ENCODE measurements at regions not wholly inside any gene's neighbourhood (a gene's known extent, or its start where the extent isn't known, plus 50 kb on each side); places are given as distances from the start of the nearest gene placed in this dataset.

GRCh38 chr4:75259306-75259705 lies 254.9 kb downstream of the RCHY1 start:
- no peak for TF ChIP-seq ZNF124 (CRISPR knock-in tag; IDR thresholded peaks at IDR 0.05)
- no peak for TF ChIP-seq GABPA (IDR thresholded peaks at IDR 0.05; ENCODE audit: low read depth, low read length)
- no peak for TF ChIP-seq GABPA (CRISPR knock-in tag; IDR thresholded peaks at IDR 0.05; ENCODE audit: low read depth)
- no peak for TF ChIP-seq MAX (IDR thresholded peaks at IDR 0.05)
